KMS-11 (cell line): ENCODE measurements at regions not wholly inside any gene's neighbourhood (a gene's known extent, or its start where the extent isn't known, plus 50 kb on each side); places are given as distances from the start of the nearest gene placed in this dataset.

Experiments used
- H2AFZ ChIP-seq: fragments of 200-600 bp; sonication (generic); 2 replicates; pipeline ENCODE4 v1.6.1; 2016; ENCODE audit warnings: antibody characterized with exemption, mixed run types, low read depth
- H3K27ac ChIP-seq: fragments of 200-600 bp; sonication (generic); 2 replicates; pipeline ENCODE4 v1.6.1; 2016; ENCODE audit warnings: mild to moderate bottlenecking, mixed run types
- H3K27me3 ChIP-seq: fragments of 200-600 bp; sonication (generic); 2 replicates; pipeline ENCODE4 v1.6.1; 2017; ENCODE audit warnings: mild to moderate bottlenecking, low read depth, mixed run types, moderate library complexity; ENCODE audit not compliant: insufficient read depth
- H3K36me3 ChIP-seq: fragments of 200-600 bp; sonication (generic); 2 replicates; pipeline ENCODE4 v1.6.1; 2017; ENCODE audit warnings: mild to moderate bottlenecking, mixed run types; ENCODE audit not compliant: insufficient read depth
- H3K4me1 ChIP-seq: fragments of 200-600 bp; sonication (generic); 2 replicates; pipeline ENCODE4 v1.6.1; 2016; ENCODE audit warnings: mild to moderate bottlenecking, low read depth, mixed run types; ENCODE audit not compliant: poor library complexity, severe bottlenecking
- H3K4me2 ChIP-seq: fragments of 200-600 bp; sonication (generic); 2 replicates; pipeline ENCODE4 v1.7.0; 2016; ENCODE audit warnings: mild to moderate bottlenecking, mixed run types
- H3K4me3 ChIP-seq: fragments of 200-600 bp; sonication (generic); IDR thresholded peaks from 2 replicates; pipeline ENCODE4 v1.6.1; 2017; ENCODE audit warnings: low read depth, low read length, mixed read lengths; ENCODE audit not compliant: insufficient read depth
- H3K79me2 ChIP-seq: fragments of 200-600 bp; sonication (generic); 2 replicates; pipeline ENCODE4 v1.6.1; 2016; ENCODE audit warnings: low read depth, mixed run types; ENCODE audit not compliant: insufficient read depth
- H3K9ac ChIP-seq: fragments of 200-600 bp; sonication (generic); 2 replicates; pipeline ENCODE4 v1.6.1; 2016; ENCODE audit warnings: mild to moderate bottlenecking, mixed run types
- H4K20me1 ChIP-seq: fragments of 200-600 bp; sonication (generic); 2 replicates; pipeline ENCODE4 v1.6.1; 2016; ENCODE audit warnings: mild to moderate bottlenecking, mixed run types; ENCODE audit not compliant: insufficient read depth
- TF ChIP-seq, protein P1 (sequence below): fragments of 200-600 bp; sonication (generic); conservative IDR thresholded peaks from 2 replicates; pipeline ENCODE4 v1.6.1; 2017; ENCODE audit warnings: low read depth, mild to moderate bottlenecking, antibody characterized with exemption, low read length, moderate library complexity, mixed read lengths

DNA sequence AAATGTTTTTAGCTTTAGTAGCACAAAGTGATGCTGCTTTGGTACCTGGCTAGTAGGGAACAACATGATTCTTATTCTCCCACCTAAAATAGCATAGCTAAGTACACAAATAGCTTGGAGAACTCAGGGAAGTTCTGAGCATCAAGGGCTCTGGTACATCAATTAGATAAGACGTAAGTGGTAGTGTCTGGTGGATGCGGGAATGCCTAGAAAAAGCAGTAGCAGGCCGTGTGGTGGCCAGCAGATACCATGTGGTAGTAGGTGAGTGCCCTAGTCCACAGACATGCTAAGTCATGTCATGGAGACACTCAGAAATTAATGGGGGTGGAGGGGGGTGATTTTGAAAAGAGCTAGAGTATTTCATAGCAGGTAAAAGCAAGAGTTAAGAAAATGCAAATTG is 347.3 kb upstream of the NOCT start:
- Histone ChIP-seq H4K20me1 (no peaks in the 10 kb centered on the region), H3K4me3 (no peak overlapping the region), H3K27me3 (no peaks in the 10 kb centered on the region), H3K9ac (no peak overlapping the region), H3K4me2 (no peak overlapping the region), H3K4me1 (no peaks in the 10 kb centered on the region), H3K27ac (no peak overlapping the region), H3K79me2 (no peaks in the 10 kb centered on the region), H3K36me3 (no peaks in the 10 kb centered on the region), H2AFZ (no peak overlapping the region)
- TF ChIP-seq, protein P1, sequence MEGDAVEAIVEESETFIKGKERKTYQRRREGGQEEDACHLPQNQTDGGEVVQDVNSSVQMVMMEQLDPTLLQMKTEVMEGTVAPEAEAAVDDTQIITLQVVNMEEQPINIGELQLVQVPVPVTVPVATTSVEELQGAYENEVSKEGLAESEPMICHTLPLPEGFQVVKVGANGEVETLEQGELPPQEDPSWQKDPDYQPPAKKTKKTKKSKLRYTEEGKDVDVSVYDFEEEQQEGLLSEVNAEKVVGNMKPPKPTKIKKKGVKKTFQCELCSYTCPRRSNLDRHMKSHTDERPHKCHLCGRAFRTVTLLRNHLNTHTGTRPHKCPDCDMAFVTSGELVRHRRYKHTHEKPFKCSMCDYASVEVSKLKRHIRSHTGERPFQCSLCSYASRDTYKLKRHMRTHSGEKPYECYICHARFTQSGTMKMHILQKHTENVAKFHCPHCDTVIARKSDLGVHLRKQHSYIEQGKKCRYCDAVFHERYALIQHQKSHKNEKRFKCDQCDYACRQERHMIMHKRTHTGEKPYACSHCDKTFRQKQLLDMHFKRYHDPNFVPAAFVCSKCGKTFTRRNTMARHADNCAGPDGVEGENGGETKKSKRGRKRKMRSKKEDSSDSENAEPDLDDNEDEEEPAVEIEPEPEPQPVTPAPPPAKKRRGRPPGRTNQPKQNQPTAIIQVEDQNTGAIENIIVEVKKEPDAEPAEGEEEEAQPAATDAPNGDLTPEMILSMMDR: no peak

DNA sequence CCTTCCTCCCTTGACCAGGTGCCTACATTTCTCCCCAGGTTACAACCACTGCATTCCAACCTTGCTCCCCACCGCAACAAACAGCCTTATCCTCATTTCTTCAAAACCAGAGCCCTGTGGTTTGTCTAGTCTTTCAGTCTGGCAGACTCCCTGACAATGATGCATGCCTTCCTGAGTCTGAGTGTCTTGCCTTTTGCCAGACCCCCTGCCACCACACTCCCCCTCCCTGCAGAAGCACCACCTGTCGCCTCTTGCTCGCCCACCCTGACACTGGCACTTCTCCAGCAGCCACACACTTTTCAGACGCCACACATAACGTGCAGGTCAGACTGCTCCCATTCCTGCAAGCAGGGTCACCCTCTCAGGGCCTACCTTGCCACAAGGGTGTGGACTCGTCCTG is 349.2 kb upstream of the NOCT start:
- TF ChIP-seq, protein P1: no peak

DNA sequence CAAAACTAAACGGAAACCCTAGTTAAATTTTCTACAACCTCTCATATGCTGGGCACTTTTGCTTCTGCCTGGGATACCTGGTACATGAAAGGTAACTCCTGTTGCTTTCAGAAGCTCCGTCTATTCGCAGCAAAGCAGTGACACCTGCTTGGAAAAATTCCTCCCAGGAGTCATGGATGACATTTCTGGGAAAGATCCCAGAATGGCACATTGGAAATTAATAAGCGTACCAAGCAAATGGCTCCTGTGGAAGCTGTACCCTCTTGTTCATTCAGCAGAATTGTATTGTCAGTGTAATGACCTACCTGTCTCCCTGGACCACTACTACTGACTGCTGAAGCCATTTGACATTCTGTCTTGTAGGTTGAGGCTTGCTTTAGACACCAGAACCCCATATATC is 349.7 kb upstream of the NOCT start:
- Histone ChIP-seq H4K20me1 (no peaks in the 10 kb centered on the region), H3K27me3 (no peaks in the 10 kb centered on the region), H2AFZ (no peak overlapping the region), H3K4me3 (no peak overlapping the region), H3K9ac (no peak overlapping the region), H3K79me2 (no peaks in the 10 kb centered on the region), H3K27ac (no peak overlapping the region), H3K4me1 (no peaks in the 10 kb centered on the region), H3K36me3 (no peaks in the 10 kb centered on the region), H3K4me2 (no peak overlapping the region)
- TF ChIP-seq, protein P1: no peak

More for the DNA sequence above, 349.2 kb upstream of the NOCT start:
- Histone ChIP-seq H4K20me1 (no peaks in the 10 kb centered on the region), H3K4me2 (no peak overlapping the region), H3K4me1 (no peaks in the 10 kb centered on the region), H3K36me3 (no peaks in the 10 kb centered on the region), H3K79me2 (no peaks in the 10 kb centered on the region), H2AFZ (no peak overlapping the region), H3K4me3 (no peak overlapping the region), H3K27me3 (no peaks in the 10 kb centered on the region), H3K9ac (no peak overlapping the region), H3K27ac (no peak overlapping the region)

DNA sequence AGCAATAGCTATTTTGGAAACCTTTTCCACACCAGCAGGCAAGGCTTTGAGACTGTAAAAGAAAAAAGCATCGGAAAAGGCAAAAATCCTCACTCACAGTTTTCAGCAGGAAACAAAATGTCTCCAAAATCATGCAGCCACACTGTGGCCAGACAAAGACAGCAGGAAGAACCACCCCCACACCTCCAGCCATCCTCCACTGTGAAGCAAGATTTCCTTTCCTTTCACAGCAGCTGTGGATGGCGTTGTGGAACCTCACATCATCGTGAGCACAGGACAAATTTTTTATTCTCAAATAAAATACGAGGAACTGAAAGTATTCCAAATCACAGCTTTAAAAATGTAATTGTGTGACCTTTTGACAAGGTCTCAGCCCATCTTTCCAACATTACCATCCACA is 351.7 kb upstream of the NOCT start:
- Histone ChIP-seq H3K9ac (no peak overlapping the region), H3K36me3 (no peaks in the 10 kb centered on the region), H3K27ac (no peak overlapping the region), H2AFZ (no peak overlapping the region), H3K4me2 (no peak overlapping the region), H3K4me1 (no peaks in the 10 kb centered on the region), H3K4me3 (no peak overlapping the region), H3K79me2 (no peaks in the 10 kb centered on the region), H3K27me3 (no peaks in the 10 kb centered on the region), H4K20me1 (no peaks in the 10 kb centered on the region)
- TF ChIP-seq, protein P1: no peak

DNA sequence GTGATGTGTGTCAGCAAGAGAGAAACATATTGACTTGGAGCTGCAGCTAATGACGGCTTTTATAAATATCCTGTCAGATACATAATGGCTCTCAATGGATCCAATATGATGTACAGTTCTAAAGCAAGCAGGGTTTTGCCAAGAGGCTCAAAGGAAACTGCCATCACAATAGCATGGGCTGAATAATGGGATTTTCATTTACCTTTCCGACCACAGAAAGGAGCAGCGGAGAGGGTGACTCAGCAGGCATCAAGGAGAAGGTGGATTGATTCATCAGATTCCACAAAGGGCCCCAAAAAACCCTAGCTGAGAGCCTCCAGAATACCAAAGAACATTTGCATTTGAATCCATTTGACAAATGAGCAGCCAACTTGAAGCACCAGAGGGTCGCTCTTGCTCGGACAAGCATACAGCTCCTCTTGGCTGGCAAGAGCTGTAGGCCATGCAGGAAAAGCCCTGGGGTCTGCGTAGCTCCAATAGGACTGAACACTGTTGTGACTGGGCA is 355.7 kb upstream of the NOCT start:
- no peaks in the 10 kb centered on the region for H3K4me1 ChIP-seq
- H2AFZ ChIP-seq: no peak overlapping the region
- H3K9ac ChIP-seq: no peak overlapping the region
- TF ChIP-seq, protein P1: no peak
- H3K79me2 ChIP-seq: no peaks in the 10 kb centered on the region
- H3K36me3 ChIP-seq: no peaks in the 10 kb centered on the region
- no peak overlapping the region for H3K27ac ChIP-seq
- no peaks in the 10 kb centered on the region for H4K20me1 ChIP-seq
- H3K27me3 ChIP-seq: no peaks in the 10 kb centered on the region
- no peak overlapping the region for H3K4me2 ChIP-seq
- no peak overlapping the region for H3K4me3 ChIP-seq
